Left ventricle myocardium inferior (tissue), 1 donor: ENCODE measurements at regions not wholly inside any gene's neighbourhood (a gene's known extent, or its start where the extent isn't known, plus 50 kb on each side); places are given as distances from the start of the nearest gene placed in this dataset.

Experiments
- DNase-seq: peaks from one replicate; pipeline ENCODE4 v3.0.0-alpha.2; 2020
- H3K27ac ChIP-seq: fragments of 200-600 bp; replicated peaks from 2 replicates; pipeline ENCODE4 v1.8.0; 2021
- H3K27me3 ChIP-seq: fragments of 200-600 bp; 2 replicates; pipeline ENCODE4 v1.8.0; 2021; ENCODE audit warnings: low read depth
- H3K36me3 ChIP-seq: fragments of 200-600 bp; 2 replicates; pipeline ENCODE4 v1.8.0; 2021
- H3K4me1 ChIP-seq: fragments of 200-600 bp; 2 replicates; pipeline ENCODE4 v1.8.0; 2021
- H3K4me3 ChIP-seq: fragments of 200-600 bp; 2 replicates; pipeline ENCODE4 v1.8.0; 2021; ENCODE audit warnings: mild to moderate bottlenecking, moderate library complexity
- H3K9me3 ChIP-seq: fragments of 200-600 bp; replicated peaks from 2 replicates; pipeline ENCODE4 v1.8.0; 2021
- intact Hi-C: fragments of 100-400 bp; cut with micrococcal nuclease; formaldehyde crosslinking; loops from one replicate; pipeline ENCODE4 v1.11.0; 2022
- TF ChIP-seq, protein P1 (sequence below): fragments of 200-600 bp; IDR thresholded peaks from 2 replicates; pipeline ENCODE4 v1.8.0; 2021; ENCODE audit warnings: antibody characterized with exemption, mild to moderate bottlenecking, borderline replicate concordance
- donor health status: DM: no; HTN: yes; CAD: no; lungs with severe emphysema.

DNA sequence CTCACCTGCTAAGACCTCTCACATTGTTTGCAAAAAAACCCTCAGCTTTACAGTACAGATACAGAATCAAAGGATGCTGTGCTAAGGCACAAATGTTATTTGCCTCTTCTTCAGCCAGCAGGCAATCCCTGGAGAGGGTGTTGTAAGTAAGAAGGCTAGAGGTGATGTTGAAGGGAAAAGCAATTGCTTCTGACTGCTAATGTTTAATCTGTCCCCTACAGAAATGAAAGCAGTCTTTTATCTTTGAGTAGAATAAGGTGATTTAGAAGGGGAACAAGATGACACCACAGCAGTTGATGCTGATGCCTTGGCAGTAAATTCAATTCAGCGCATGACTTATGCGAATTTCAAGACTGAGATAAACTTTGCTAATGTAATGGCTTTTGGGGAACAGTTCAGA, 1064.8 kb upstream of the IGFBP7 start:
- no peaks in the 10 kb centered on the region for H3K4me1 ChIP-seq
- no peak for DNase-seq
- no peaks in the 10 kb centered on the region for H3K27me3 ChIP-seq
- TF ChIP-seq, protein P1, sequence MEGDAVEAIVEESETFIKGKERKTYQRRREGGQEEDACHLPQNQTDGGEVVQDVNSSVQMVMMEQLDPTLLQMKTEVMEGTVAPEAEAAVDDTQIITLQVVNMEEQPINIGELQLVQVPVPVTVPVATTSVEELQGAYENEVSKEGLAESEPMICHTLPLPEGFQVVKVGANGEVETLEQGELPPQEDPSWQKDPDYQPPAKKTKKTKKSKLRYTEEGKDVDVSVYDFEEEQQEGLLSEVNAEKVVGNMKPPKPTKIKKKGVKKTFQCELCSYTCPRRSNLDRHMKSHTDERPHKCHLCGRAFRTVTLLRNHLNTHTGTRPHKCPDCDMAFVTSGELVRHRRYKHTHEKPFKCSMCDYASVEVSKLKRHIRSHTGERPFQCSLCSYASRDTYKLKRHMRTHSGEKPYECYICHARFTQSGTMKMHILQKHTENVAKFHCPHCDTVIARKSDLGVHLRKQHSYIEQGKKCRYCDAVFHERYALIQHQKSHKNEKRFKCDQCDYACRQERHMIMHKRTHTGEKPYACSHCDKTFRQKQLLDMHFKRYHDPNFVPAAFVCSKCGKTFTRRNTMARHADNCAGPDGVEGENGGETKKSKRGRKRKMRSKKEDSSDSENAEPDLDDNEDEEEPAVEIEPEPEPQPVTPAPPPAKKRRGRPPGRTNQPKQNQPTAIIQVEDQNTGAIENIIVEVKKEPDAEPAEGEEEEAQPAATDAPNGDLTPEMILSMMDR: no peak
- H3K36me3 ChIP-seq: no peaks in the 10 kb centered on the region
- intact Hi-C loops: no loop called here
- no peaks in the 10 kb centered on the region for H3K9me3 ChIP-seq
- H3K4me3 ChIP-seq: no peak overlapping the region
- no peak overlapping the region for H3K27ac ChIP-seq

DNA sequence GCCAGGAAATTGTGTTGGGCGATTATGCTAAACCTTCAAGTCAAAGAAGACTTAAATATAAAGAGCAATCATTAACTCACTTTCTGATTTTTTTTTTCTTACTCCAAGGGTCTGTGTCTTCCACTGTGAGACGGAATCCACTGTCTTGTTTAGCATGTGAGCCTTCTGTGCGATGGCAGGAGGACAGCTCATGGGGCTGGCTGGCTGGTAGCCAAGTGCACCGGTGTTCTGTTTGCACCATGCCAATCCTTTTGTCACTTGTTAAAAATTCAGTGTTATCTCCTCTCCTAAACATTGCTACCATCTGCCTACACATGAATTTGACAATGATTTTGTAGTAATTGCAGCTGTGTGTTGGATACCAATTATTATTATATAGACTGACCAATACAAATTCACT, 1056.3 kb upstream of the IGFBP7 start:
- intact Hi-C loops: no loop called here
- Histone ChIP-seq H3K4me3 (no peak overlapping the region), H3K27ac (no peak overlapping the region), H3K36me3 (no peaks in the 10 kb centered on the region), H3K4me1 (no peaks in the 10 kb centered on the region), H3K9me3 (no peaks in the 10 kb centered on the region), H3K27me3 (no peaks in the 10 kb centered on the region)
- peak; percentile 22 for DNase-seq
- TF ChIP-seq, protein P1: no peak

DNA sequence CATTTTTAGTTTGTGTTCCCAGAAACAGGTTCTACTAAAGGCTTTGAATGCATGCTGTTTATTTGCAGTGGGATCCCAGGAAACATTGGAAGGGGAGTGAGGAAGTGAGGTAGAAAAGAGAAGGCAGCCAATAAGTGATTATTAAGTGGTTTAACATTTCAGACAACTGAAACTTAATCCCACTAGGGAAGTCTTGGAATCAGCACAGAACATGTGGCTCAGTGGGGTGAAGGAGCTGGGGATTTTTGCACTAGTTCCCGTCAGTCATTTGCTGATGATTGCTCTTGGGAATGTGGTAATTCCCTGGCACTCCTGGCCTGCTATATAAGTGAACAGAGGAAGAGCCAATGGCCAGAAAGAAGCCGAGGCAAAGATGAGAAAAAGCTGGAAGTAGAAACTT, 1053.0 kb upstream of the IGFBP7 start:
- no peaks in the 10 kb centered on the region for H3K9me3 ChIP-seq
- no peak for DNase-seq
- H3K4me3 ChIP-seq: no peak overlapping the region
- H3K36me3 ChIP-seq: no peaks in the 10 kb centered on the region
- intact Hi-C loops: no loop called here
- H3K27ac ChIP-seq: no peak overlapping the region
- H3K4me1 ChIP-seq: no peaks in the 10 kb centered on the region
- TF ChIP-seq, protein P1: no peak
- H3K27me3 ChIP-seq: no peaks in the 10 kb centered on the region

DNA sequence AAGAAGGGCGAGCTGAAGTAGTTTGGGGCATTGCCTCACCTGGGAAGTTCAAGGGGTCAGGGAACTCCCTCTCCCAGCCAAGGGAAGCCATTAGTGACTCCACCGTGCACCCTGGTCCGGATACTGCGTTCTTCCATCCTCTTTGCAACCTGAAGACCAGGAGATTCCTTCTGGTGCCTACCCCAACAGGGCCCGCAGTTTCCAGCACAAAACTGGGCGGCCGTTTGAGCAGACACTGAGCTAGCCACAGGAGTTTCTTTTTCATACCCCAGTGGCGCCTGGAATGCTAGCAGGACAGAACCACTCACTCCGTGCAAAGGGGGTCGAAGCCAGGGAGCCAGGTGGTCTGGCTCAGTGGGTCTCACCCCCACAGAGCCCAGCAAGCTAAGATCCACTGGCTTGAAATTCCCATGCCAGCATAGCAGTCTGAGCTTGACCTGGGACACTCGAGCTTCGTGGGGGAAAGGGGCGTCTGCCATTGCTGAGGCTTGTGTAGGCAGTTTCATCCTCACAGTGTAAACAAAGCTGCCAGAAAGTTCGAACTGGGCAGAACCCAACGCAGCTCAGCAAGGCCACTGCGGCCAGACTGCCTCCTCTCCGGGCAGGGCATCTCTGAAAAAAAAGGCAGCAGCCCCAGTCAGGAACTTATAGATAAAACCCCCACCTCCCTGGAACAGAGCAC, 1039.4 kb upstream of the IGFBP7 start:
- no peaks in the 10 kb centered on the region for H3K27me3 ChIP-seq
- no peaks in the 10 kb centered on the region for H3K36me3 ChIP-seq
- TF ChIP-seq, protein P1: no peak
- peaks cover 18% of the 10 kb centered on the region for H3K9me3 ChIP-seq
- no peaks in the 10 kb centered on the region for H3K4me1 ChIP-seq
- intact Hi-C loops: no loop called here
- no peak overlapping the region for H3K4me3 ChIP-seq
- H3K27ac ChIP-seq: no peak overlapping the region
- DNase-seq: no peak

DNA sequence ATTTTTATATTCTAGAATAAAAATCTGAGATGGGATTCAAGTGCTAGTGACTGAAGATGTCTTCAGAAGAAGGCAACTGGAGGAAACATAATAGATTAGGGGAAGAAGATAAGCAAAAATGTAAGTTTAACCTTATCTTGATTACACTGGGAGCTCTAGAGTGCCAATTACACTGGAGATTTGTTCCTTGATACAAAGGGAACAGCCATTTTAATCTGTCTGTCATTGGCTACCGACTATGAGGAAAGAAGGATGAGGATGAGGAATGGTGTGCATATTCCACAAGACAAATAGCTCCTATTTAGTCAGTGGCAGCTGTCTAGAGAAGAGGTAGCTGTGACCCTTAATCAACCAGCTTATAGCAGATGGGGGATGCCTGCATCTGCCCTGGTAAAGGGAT, 1034.5 kb upstream of the IGFBP7 start:
- Histone ChIP-seq H3K9me3 (no peaks in the 10 kb centered on the region), H3K27me3 (no peaks in the 10 kb centered on the region), H3K27ac (no peak overlapping the region), H3K4me1 (no peaks in the 10 kb centered on the region), H3K4me3 (no peak overlapping the region), H3K36me3 (no peaks in the 10 kb centered on the region)
- intact Hi-C loops: no loop called here
- no peak for DNase-seq
- TF ChIP-seq, protein P1: no peak
